ENCODE measurements at regions not wholly inside any gene's neighbourhood (a gene's known extent, or its start where the extent isn't known, plus 50 kb on each side); places are given as distances from the start of the nearest gene placed in this dataset.

DNA sequence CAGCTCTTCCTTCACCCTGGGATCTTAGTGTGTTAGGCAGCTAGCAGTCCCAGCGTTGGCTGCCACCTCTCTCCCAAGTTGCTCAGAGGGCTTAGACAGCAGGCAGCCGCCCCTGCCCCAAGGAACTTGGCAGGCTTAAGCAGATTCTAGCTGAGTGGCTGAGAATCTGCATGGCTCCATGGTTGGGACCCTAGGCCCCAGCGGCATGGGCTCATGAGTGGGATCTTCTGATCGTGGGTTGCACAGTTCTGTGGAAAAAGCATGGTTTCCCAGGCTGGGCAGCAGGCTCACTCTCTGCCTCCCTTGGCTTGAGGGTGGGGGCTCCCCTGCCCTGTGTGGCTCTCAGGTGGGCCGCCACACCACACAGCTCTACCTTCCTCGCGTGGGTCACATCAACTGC, 1624.9 kb downstream of the GRIK2 start:
- H3K36me3 ChIP-seq (ENCODE audit: insufficient read depth, insufficient read length, low read length) = no peaks in the 10 kb centered on the region
- no peaks in the 10 kb centered on the region for H3K27me3 ChIP-seq (ENCODE audit: insufficient read depth, insufficient read length)
- H3K9ac ChIP-seq (ENCODE audit: insufficient read length, low read depth) = no peak overlapping the region
- H3K4me3 ChIP-seq (ENCODE audit: insufficient read length, low read depth) = no peak overlapping the region
- no peaks in the 10 kb centered on the region for H3K4me1 ChIP-seq (ENCODE audit: insufficient read depth, insufficient read length)
- no peaks in the 10 kb centered on the region for H3K9me3 ChIP-seq (ENCODE audit: insufficient read depth, low read length)
- DNase-seq (ENCODE audit: low read depth, low spot score) = no peak
- TF ChIP-seq SUZ12 (IDR thresholded peaks at IDR 0.05; ENCODE audit: extremely low read depth, insufficient read depth, insufficient read length) = no peak
- no peak for TF ChIP-seq YY1 (IDR thresholded peaks at IDR 0.05; ENCODE audit: insufficient read depth, insufficient read length)
- no peak for TF ChIP-seq ZNF274 (IDR thresholded peaks at IDR 0.05; ENCODE audit: low read depth, low read length)

DNA sequence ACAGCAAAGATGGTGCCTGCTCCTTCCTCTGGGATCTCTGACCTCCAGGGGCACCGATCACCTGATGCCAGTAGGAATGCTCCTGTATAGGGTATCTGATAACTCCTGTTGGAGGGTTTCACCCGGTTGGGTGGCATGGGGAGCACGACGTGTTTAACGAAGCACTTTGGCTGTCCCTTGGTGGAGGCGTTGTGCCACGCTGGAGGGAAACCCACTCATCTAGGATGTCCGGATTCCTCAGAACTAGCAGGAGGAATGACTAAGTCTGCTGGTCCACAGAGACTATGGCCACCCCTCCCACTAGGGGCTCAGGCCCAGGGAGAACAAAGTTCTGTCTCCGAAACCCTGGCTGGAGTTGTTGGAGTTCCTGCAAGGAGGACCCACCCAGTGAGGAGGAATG, 1624.4 kb downstream of the GRIK2 start:
- no peaks in the 10 kb centered on the region for H3K9me3 ChIP-seq (ENCODE audit: insufficient read depth, low read length)
- H3K36me3 ChIP-seq (ENCODE audit: insufficient read depth, insufficient read length, low read length) = no peaks in the 10 kb centered on the region
- DNase-seq (ENCODE audit: low read depth, low spot score) = no peak
- no peak for TF ChIP-seq YY1 (IDR thresholded peaks at IDR 0.05; ENCODE audit: insufficient read depth, insufficient read length)
- TF ChIP-seq SUZ12 (IDR thresholded peaks at IDR 0.05; ENCODE audit: extremely low read depth, insufficient read depth, insufficient read length) = no peak
- no peak for TF ChIP-seq ZNF274 (IDR thresholded peaks at IDR 0.05; ENCODE audit: low read depth, low read length)
- H3K4me1 ChIP-seq (ENCODE audit: insufficient read depth, insufficient read length) = no peaks in the 10 kb centered on the region
- no peak overlapping the region for H3K4me3 ChIP-seq (ENCODE audit: insufficient read length, low read depth)
- no peaks in the 10 kb centered on the region for H3K27me3 ChIP-seq (ENCODE audit: insufficient read depth, insufficient read length)
- H3K9ac ChIP-seq (ENCODE audit: insufficient read length, low read depth) = no peak overlapping the region

DNA sequence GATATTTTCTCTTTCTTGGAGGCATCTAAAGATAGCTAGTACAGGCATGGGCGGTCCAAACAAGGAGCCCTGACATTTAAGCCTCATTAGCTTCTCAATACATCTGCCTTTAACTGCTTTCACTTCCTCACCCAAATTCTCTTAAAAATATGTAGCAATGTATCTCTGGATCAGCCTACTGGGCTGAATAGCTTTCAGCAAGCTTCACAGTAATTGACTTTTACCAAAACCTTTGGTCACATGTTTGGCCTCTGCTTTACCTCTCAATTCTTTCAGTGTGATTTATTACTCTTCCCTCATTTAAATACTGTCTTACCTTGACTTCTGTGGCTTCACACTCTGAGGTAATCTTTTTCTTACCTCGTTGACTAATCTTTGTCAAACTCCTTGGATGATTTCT, 1618.1 kb downstream of the GRIK2 start:
- TF ChIP-seq SUZ12 (IDR thresholded peaks at IDR 0.05; ENCODE audit: extremely low read depth, insufficient read depth, insufficient read length) (no peak), ZNF274 (IDR thresholded peaks at IDR 0.05; ENCODE audit: low read depth, low read length) (no peak), YY1 (IDR thresholded peaks at IDR 0.05; ENCODE audit: insufficient read depth, insufficient read length) (no peak)
- Histone ChIP-seq H3K9me3 (ENCODE audit: insufficient read depth, low read length) (no peaks in the 10 kb centered on the region), H3K27me3 (ENCODE audit: insufficient read depth, insufficient read length) (no peaks in the 10 kb centered on the region), H3K9ac (ENCODE audit: insufficient read length, low read depth) (no peak overlapping the region), H3K4me3 (ENCODE audit: insufficient read length, low read depth) (no peak overlapping the region), H3K36me3 (ENCODE audit: insufficient read depth, insufficient read length, low read length) (no peaks in the 10 kb centered on the region), H3K4me1 (ENCODE audit: insufficient read depth, insufficient read length) (no peaks in the 10 kb centered on the region)
- DNase-seq (ENCODE audit: low read depth, low spot score) = no peak

DNA sequence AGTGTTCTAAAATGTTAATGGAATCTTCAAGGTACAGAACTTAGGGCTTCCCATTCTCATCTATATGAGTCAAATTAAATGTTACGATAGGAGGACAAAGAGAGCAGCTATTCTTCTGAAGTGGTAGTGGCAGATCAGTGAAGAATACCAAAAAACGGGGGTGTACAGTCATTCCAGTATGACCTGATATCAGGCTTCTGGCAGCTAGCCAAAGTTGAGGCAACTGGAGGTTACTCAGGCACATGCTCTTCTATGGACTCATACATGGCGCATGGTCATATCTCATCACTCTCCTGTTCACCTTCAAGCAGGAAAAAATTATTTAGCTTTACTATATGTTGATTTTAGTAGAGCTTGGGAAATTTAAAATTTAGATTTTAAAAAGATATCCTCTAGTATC, 1608.8 kb downstream of the GRIK2 start:
- TF ChIP-seq SUZ12 (IDR thresholded peaks at IDR 0.05; ENCODE audit: extremely low read depth, insufficient read depth, insufficient read length) (no peak), ZNF274 (IDR thresholded peaks at IDR 0.05; ENCODE audit: low read depth, low read length) (no peak), YY1 (IDR thresholded peaks at IDR 0.05; ENCODE audit: insufficient read depth, insufficient read length) (no peak)
- DNase-seq (ENCODE audit: low read depth, low spot score) = no peak
- H3K9ac ChIP-seq (ENCODE audit: insufficient read length, low read depth) = no peak overlapping the region
- no peaks in the 10 kb centered on the region for H3K36me3 ChIP-seq (ENCODE audit: insufficient read depth, insufficient read length, low read length)
- no peaks in the 10 kb centered on the region for H3K4me1 ChIP-seq (ENCODE audit: insufficient read depth, insufficient read length)
- no peak overlapping the region for H3K4me3 ChIP-seq (ENCODE audit: insufficient read length, low read depth)
- H3K27me3 ChIP-seq (ENCODE audit: insufficient read depth, insufficient read length) = no peaks in the 10 kb centered on the region
- H3K9me3 ChIP-seq (ENCODE audit: insufficient read depth, low read length) = no peaks in the 10 kb centered on the region

GRCh38 chr6:103001724-103002123, 1608.2 kb downstream of the GRIK2 start:
- Histone ChIP-seq H3K27me3 (ENCODE audit: insufficient read depth, insufficient read length) (no peaks in the 10 kb centered on the region), H3K36me3 (ENCODE audit: insufficient read depth, insufficient read length, low read length) (no peaks in the 10 kb centered on the region), H3K4me1 (ENCODE audit: insufficient read depth, insufficient read length) (no peaks in the 10 kb centered on the region), H3K4me3 (ENCODE audit: insufficient read length, low read depth) (no peak overlapping the region), H3K9me3 (ENCODE audit: insufficient read depth, low read length) (no peaks in the 10 kb centered on the region), H3K9ac (ENCODE audit: insufficient read length, low read depth) (no peak overlapping the region)
- DNase-seq (ENCODE audit: low read depth, low spot score) = no peak
- TF ChIP-seq SUZ12 (IDR thresholded peaks at IDR 0.05; ENCODE audit: extremely low read depth, insufficient read depth, insufficient read length) (no peak), ZNF274 (IDR thresholded peaks at IDR 0.05; ENCODE audit: low read depth, low read length) (no peak), YY1 (IDR thresholded peaks at IDR 0.05; ENCODE audit: insufficient read depth, insufficient read length) (no peak)

- H3K27me3 ChIP-seq (ENCODE audit: insufficient read depth, insufficient read length) = no peaks in the 10 kb centered on the region
- no peak for DNase-seq (ENCODE audit: low read depth, low spot score)
- no peak for TF ChIP-seq ZNF274 (IDR thresholded peaks at IDR 0.05; ENCODE audit: low read depth, low read length)
- no peak for TF ChIP-seq YY1 (IDR thresholded peaks at IDR 0.05; ENCODE audit: insufficient read depth, insufficient read length)
- TF ChIP-seq SUZ12 (IDR thresholded peaks at IDR 0.05; ENCODE audit: extremely low read depth, insufficient read depth, insufficient read length) = no peak
- no peaks in the 10 kb centered on the region for H3K4me1 ChIP-seq (ENCODE audit: insufficient read depth, insufficient read length)
- H3K36me3 ChIP-seq (ENCODE audit: insufficient read depth, insufficient read length, low read length) = no peaks in the 10 kb centered on the region
- H3K9ac ChIP-seq (ENCODE audit: insufficient read length, low read depth) = no peak overlapping the region
- H3K4me3 ChIP-seq (ENCODE audit: insufficient read length, low read depth) = no peak overlapping the region
- H3K9me3 ChIP-seq (ENCODE audit: insufficient read depth, low read length) = no peaks in the 10 kb centered on the region
Observed at GRCh38 chr6:103000688-103001087, 1607.2 kb downstream of the GRIK2 start.

GRCh38 chr6:102995491-102995890, 1602.0 kb downstream of the GRIK2 start:
- TF ChIP-seq YY1 (IDR thresholded peaks at IDR 0.05; ENCODE audit: insufficient read depth, insufficient read length) (no peak), SUZ12 (IDR thresholded peaks at IDR 0.05; ENCODE audit: extremely low read depth, insufficient read depth, insufficient read length) (no peak)
- no peak for DNase-seq (ENCODE audit: low read depth, low spot score)
- no peaks in the 10 kb centered on the region for H3K36me3 ChIP-seq (ENCODE audit: insufficient read depth, insufficient read length, low read length)
- no peak overlapping the region for H3K4me3 ChIP-seq (ENCODE audit: insufficient read length, low read depth)
- H3K27me3 ChIP-seq (ENCODE audit: insufficient read depth, insufficient read length) = no peaks in the 10 kb centered on the region
- no peak overlapping the region for H3K9ac ChIP-seq (ENCODE audit: insufficient read length, low read depth)
- no peaks in the 10 kb centered on the region for H3K9me3 ChIP-seq (ENCODE audit: insufficient read depth, low read length)
- H3K4me1 ChIP-seq (ENCODE audit: insufficient read depth, insufficient read length) = no peaks in the 10 kb centered on the region

DNA sequence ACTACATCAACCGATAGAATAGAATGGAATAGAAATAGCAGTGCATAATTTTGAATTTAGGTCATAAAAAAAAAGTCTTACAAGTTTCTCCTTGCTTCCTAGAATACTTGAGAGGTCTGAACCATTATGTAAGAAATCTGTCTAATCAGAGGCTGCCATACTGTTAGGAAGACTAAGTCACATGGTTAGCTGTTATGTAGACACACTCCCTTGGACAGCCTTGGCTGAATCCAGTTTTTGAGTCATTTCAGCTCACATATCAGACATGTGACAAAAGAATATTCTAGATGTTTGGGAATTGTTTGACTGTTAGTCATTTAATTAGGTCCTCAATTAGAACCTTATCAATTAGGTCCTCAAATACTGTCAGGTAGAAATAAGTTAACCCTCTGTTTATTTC, 1601.4 kb downstream of the GRIK2 start:
- TF ChIP-seq SUZ12 (IDR thresholded peaks at IDR 0.05; ENCODE audit: extremely low read depth, insufficient read depth, insufficient read length) = no peak
- TF ChIP-seq YY1 (IDR thresholded peaks at IDR 0.05; ENCODE audit: insufficient read depth, insufficient read length) = no peak
- TF ChIP-seq ZNF274 (IDR thresholded peaks at IDR 0.05; ENCODE audit: low read depth, low read length) = no peak
- Histone ChIP-seq H3K9me3 (ENCODE audit: insufficient read depth, low read length) (no peaks in the 10 kb centered on the region), H3K27me3 (ENCODE audit: insufficient read depth, insufficient read length) (no peaks in the 10 kb centered on the region), H3K4me3 (ENCODE audit: insufficient read length, low read depth) (no peak overlapping the region), H3K9ac (ENCODE audit: insufficient read length, low read depth) (no peak overlapping the region), H3K36me3 (ENCODE audit: insufficient read depth, insufficient read length, low read length) (no peaks in the 10 kb centered on the region), H3K4me1 (ENCODE audit: insufficient read depth, insufficient read length) (no peaks in the 10 kb centered on the region)
- DNase-seq (ENCODE audit: low read depth, low spot score) = no peak
